Gastrocnemius medialis (tissue), 4 donors: ENCODE measurements at regions not wholly inside any gene's neighbourhood (a gene's known extent, or its start where the extent isn't known, plus 50 kb on each side); places are given as distances from the start of the nearest gene placed in this dataset.

Experiments
- POLR2A ChIP-seq, 2 donors: fragments of 450-650 bp; IDR thresholded peaks; one replicate each; pipeline ENCODE4 v1.6.1; 2017; ENCODE audit warnings: antibody characterized with exemption in 2 of 2, mild to moderate bottlenecking in 2 of 2, moderate library complexity in 2 of 2
- TF ChIP-seq, protein P1 (sequence below), 5 experiments: fragments of 450-650 bp in 3 of 5; fragments of 200-600 bp in 2 of 5; sonication (generic) in 2 of 5; IDR thresholded peaks in 4 of 5; conservative IDR thresholded peaks in 1 of 5; 1 replicate in 4 of 5; 2 replicates in 1 of 5; pipeline ENCODE4 v1.5.1; 2016 to 2019; ENCODE audit warnings: antibody characterized with exemption in 5 of 5, mild to moderate bottlenecking in 3 of 5, moderate library complexity in 3 of 5

DNA sequence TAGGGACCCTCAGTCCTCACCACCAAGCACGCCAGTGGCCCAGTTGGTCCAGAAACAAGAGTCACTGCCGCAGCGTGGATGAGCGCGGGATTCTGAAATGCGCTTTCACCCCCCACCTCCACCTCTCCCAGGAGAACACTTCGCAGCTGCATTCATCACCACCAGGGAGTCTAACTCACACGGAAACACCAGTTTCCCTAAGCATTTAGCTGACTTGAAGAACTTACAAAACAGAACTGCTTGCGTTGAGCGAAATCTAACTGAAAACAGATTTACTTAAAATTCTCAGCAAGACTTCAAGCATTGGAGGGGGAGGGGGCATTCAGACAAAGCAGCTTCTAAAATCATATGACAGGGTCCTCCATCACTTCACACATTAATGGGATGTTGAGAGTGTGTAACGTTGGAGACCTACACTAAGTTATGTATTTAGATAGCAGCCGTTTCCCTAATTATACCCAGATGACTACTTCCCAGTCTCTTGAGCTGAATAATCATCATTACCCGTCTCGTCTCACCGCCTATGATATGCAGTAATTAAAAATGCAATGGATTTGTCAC, 258.2 kb upstream of the IRS2 start:
- TF ChIP-seq, protein P1, sequence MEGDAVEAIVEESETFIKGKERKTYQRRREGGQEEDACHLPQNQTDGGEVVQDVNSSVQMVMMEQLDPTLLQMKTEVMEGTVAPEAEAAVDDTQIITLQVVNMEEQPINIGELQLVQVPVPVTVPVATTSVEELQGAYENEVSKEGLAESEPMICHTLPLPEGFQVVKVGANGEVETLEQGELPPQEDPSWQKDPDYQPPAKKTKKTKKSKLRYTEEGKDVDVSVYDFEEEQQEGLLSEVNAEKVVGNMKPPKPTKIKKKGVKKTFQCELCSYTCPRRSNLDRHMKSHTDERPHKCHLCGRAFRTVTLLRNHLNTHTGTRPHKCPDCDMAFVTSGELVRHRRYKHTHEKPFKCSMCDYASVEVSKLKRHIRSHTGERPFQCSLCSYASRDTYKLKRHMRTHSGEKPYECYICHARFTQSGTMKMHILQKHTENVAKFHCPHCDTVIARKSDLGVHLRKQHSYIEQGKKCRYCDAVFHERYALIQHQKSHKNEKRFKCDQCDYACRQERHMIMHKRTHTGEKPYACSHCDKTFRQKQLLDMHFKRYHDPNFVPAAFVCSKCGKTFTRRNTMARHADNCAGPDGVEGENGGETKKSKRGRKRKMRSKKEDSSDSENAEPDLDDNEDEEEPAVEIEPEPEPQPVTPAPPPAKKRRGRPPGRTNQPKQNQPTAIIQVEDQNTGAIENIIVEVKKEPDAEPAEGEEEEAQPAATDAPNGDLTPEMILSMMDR (IDR thresholded peaks at IDR 0.05 in 4 of 5, conservative IDR thresholded peaks at IDR 0.05 in 1 of 5), result no peak
- TF ChIP-seq POLR2A (IDR thresholded peaks at IDR 0.05), result no peak
